Urinary bladder (tissue), 3 donors: ENCODE measurements at regions not wholly inside any gene's neighbourhood (a gene's known extent, or its start where the extent isn't known, plus 50 kb on each side); places are given as distances from the start of the nearest gene placed in this dataset.
"Not testable (repeated sequence)": the region's sequence is repeated elsewhere in the genome, so short reads cannot be mapped to it uniquely, and the experiment has no call there.

Experiments used
- DNase-seq: peaks from one replicate; pipeline ENCODE4 v3.0.0-alpha.2; 2015; ENCODE audit errors: extremely low spot score
- H3K27ac ChIP-seq: one replicate; pipeline ENCODE4 v1.5.1; 2013; ENCODE audit warnings: low read depth, mild to moderate bottlenecking, moderate library complexity
- H3K36me3 ChIP-seq: one replicate; pipeline ENCODE4 v1.6.1; 2013; ENCODE audit warnings: mild to moderate bottlenecking, moderate library complexity; ENCODE audit not compliant: insufficient read depth
- H3K4me1 ChIP-seq: one replicate; pipeline ENCODE4 v1.6.1; 2013; ENCODE audit warnings: mild to moderate bottlenecking, moderate library complexity; ENCODE audit not compliant: insufficient read depth
- H3K4me3 ChIP-seq: one replicate; pipeline ENCODE4 v1.5.1; 2013; ENCODE audit warnings: low read depth, low read length
- WGBS: extraction: QIAGEN DNeasy Blood & Tissue Kit; methylation state at CpG from one replicate; pipeline ENCODE4 v1.1.7; 2013; 5-methylcytosine and 5-hydroxymethylcytosine counted together
- donor health status: healthy with polysubstance abuse.
- donor health status: healthy.

DNA sequence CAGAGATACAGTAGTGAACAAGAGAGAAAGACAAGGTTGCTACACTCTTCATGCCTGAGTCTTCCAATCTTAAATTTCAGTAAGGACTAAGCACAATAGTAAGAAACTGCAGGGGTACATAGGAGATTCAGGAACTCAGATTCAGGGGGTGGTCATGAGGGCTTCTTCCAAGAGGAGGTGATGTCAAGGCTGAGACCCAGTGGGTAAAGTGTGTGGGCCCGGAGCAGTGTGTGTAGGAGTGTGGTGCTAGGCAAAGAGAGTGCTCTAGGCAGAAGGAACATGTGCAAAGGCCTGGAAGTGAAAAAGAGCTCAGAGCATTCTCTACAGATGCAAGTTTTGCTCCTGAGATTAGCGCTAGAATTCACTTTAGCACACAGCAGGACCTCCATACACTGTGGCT lies 102.9 kb upstream of the SPATA12 start:
- DNase-seq, result no peak
- peaks cover 1% of the 10 kb centered on the region for H3K36me3 ChIP-seq
- H3K4me3 ChIP-seq, result no peak overlapping the region
- no peaks in the 10 kb centered on the region for H3K4me1 ChIP-seq
- H3K27ac ChIP-seq, result no peak overlapping the region
- WGBS, result 97% methylated on average over 2 of the region's 2 CpGs

DNA sequence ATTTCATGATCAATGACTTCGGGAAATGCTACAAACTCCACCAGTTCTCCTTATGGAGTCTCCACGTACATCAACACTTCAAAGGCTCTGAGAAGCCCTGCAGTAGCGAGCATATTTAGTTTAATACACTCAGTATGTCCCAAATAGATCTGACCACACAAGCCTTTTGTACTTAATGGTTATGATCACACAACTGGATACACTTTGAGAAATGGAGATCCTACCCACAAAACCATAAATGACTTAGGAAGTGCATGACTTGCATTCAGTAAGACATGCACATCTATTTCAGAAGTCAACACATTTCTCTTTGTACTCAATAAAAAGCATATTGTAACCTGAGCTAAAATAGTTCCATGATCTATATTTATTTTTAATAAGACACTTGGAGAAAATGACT lies 103.6 kb upstream of the SPATA12 start:
- no peak for DNase-seq
- WGBS, result 98% methylated on average over 3 of the region's 3 CpGs
- Histone ChIP-seq H3K27ac (no peak overlapping the region), H3K36me3 (peaks cover 1% of the 10 kb centered on the region), H3K4me3 (no peak overlapping the region), H3K4me1 (no peaks in the 10 kb centered on the region)

DNA sequence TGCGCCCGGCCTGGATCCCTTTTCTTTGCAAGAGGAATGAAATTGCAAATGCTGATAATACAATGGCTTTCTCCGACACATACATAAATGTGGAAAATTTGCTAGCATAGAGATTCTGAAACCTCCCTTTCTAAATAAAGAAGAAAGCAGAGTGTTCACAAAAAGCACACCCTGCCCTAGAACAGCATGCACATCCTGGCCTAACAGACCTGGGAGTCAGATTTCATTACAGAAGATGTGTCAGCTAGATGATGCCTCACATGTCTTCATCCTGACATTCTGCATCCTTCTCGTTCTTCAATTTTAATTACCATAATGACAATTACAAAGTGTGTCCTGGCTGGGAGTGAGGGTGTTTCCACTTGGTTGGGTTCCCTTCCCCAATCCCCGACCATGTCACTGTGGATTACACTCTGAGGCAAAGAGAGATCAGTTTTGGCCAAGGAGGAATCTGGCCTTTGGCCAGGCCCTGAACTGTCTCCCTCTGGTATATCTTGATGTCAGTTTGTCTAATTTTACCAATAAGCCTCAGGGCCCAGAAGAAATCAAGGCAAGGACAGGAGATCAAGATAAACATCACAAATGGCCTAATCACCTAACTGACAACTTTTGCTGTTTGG lies 104.9 kb upstream of the SPATA12 start:
- no peak overlapping the region for H3K4me3 ChIP-seq
- no peaks in the 10 kb centered on the region for H3K4me1 ChIP-seq
- WGBS, result 82% methylated on average over 5 of the region's 5 CpGs
- no peak for DNase-seq
- H3K36me3 ChIP-seq, result no peaks in the 10 kb centered on the region
- no peak overlapping the region for H3K27ac ChIP-seq

DNA sequence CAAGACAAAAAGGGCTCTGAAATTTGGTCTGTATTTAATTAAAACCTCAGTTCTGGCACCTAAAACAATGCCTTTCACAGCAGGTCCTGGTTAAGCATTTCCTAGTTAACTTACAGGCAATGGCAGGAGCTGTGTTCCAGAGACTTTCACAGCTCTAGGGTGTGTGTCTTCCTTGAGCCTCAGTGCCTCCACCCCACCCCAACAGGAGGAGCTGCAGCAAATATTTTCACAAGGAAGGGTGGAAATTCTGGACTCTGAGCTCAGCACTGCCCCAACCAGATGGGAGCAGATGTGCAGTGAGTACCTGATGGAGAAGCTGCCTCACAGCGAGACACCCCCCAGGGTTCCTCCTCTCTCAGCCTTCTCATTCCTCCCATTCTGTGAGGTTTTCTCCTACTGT lies 106.3 kb upstream of the SPATA12 start:
- WGBS, result 100% methylated on average over 1 of the region's 1 CpG
- DNase-seq, result no peak
- no peaks in the 10 kb centered on the region for H3K4me1 ChIP-seq
- H3K36me3 ChIP-seq, result no peaks in the 10 kb centered on the region
- no peak overlapping the region for H3K4me3 ChIP-seq
- no peak overlapping the region for H3K27ac ChIP-seq

DNA sequence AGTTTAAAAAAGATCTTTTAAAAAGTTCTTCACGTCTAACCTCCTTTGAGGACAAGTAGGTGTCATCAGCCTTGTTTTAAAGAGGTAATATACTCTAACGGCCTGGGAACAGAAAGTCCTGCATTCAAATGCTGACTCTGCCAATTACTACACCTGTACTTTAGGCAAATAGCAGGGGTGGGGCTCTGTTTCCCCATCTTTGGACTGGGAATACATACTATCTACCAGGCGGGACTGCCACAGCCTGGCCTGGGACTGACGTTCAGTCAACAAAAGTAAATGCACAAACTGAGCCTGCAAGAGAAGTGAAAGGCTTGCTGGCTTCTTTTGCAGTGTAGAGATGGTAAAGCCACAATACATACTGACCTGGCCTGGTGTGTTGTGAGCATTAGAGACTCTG lies 107.6 kb upstream of the SPATA12 start:
- Histone ChIP-seq H3K4me1 (no peaks in the 10 kb centered on the region), H3K4me3 (no peak overlapping the region), H3K36me3 (no peaks in the 10 kb centered on the region), H3K27ac (no peak overlapping the region)
- no peak for DNase-seq
- WGBS, result 95% methylated on average over 4 of the region's 4 CpGs

DNA sequence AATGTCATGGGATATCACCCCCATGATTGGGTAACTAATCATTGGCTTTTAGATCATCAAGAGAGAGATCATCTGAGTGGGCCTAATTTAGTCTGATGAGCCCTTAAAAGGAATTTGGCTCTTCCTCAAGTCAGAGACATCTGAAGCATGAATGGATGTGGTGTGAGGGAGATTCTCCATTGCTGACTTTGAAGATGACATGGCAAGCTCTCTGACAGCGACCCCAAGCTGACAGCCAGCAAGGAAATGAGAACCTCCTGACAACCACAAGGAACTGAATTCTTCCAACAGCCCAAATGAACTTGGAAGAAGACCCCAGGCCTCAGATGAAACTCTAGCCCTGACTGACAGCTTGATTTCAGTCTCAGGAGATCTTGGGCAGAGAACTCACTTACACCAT lies 108.4 kb upstream of the SPATA12 start:
- Histone ChIP-seq H3K4me3 (no peak overlapping the region), H3K27ac (no peak overlapping the region), H3K36me3 (no peaks in the 10 kb centered on the region), H3K4me1 (no peaks in the 10 kb centered on the region)
- no peak for DNase-seq
- 76% methylated on average over 1 of the region's 1 CpG for WGBS

DNA sequence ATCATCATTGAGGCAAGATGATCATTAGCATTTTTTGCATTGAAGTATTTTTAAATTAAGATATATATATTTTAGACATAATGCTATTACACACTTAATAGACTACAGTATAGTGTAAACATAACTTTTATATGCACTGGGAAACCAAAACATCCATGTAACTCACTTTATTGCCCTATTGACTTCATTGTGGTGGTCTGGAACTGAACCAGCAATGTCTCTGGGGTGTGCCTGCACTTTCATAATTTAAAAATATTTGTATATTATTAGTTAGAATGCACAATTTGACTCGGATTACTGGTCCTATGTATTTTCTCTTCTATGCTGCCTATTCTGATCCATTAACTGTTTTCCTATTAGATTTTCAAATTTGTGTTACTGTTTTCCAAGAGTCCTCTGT lies 109.1 kb upstream of the SPATA12 start:
- Histone ChIP-seq H3K36me3 (no peaks in the 10 kb centered on the region), H3K4me1 (no peaks in the 10 kb centered on the region), H3K4me3 (no peak overlapping the region), H3K27ac (no peak overlapping the region)
- 52% methylated on average over 1 of the region's 1 CpG for WGBS
- no peak for DNase-seq

DNA sequence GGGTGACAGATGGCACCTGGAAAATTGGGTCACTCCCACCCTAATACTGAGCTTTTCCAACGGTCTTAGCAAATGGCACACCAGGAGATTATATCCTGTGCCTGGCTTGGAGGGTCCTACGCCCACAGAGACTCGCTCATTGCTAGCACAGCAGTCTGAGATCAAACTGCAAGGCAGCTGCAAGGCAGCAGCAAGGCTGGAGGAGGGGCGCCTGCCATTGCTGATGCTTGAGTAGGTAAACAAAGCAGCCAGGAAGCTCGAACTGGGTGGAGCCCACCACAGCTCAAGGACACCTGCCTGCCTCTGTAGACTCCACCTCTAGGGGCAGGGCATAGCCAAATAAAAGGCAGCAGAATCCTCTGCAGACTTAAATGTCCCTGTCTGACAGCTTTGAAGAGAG lies 115.1 kb upstream of the SPATA12 start:
- not testable (repeated sequence) for DNase-seq, H3K4me3 ChIP-seq, H3K4me1 ChIP-seq, H3K36me3 ChIP-seq, H3K27ac ChIP-seq
- WGBS, result 77% methylated on average over 5 of the region's 5 CpGs

DNA sequence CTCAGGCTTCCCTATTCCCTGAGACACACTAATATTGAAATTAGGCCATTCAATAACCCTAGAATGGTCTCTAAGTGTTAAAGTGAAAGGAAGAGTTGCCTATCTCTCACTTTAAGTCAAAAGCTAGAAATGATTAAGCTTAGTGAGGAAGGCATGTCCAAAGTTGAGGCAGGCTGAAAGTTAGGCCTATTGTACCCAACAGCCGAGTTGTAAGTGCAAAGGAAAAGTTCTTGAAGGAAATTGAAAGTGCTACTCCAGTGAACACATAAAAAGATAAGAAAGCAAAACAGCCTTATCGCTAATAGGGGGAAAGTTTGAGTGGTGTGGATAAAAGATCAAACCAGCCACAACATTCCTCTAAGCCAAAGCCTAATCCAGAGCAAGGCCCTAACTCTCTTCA lies 117.9 kb upstream of the SPATA12 start:
- no peaks in the 10 kb centered on the region for H3K4me1 ChIP-seq
- H3K4me3 ChIP-seq, result no peak overlapping the region
- H3K36me3 ChIP-seq, result no peaks in the 10 kb centered on the region
- H3K27ac ChIP-seq, result no peak overlapping the region
- 68% methylated on average over 2 of the region's 2 CpGs for WGBS
- no peak for DNase-seq

DNA sequence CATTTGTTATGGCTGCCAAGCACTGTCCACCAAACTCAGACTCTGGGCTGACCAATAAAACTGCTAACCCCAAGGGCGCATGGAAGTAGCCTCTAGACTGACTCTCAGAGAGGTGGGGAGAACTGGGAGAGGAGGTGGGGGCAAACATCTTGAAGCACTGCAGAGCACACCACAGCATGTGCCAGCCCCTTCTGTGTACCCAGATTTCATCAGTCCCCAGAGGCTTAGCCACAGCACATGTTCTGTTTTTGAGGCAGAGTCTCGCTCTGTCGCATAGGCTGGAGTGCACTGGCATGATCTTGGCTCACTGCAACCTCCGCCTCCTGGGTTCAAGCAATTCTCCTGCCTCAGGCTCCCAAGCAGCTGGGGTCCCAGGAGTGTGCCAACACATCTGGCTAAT lies 119.5 kb upstream of the SPATA12 start:
- Histone ChIP-seq H3K27ac (no peak overlapping the region), H3K4me1 (no peaks in the 10 kb centered on the region), H3K4me3 (no peak overlapping the region), H3K36me3 (no peaks in the 10 kb centered on the region)
- no peak for DNase-seq
- 98% methylated on average over 4 of the region's 4 CpGs for WGBS

DNA sequence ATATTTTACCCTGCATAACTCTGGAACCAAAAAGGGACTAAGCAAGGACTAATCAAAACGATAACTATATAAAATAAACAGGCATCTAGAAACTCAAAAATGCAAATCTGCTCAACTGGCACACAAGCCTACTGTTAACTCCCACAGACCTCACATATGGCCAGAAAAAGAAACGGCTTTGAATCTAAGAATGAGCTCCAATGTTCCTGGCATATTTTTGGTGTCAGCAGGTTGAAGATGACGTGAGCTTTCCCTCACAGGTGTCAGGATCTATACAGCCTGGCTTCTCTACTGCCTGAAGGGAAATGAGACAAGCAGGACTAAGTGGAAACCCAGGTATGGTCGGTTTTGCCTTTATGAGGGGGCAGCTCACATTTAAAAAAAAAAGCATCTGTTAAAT lies 120.1 kb upstream of the SPATA12 start:
- Histone ChIP-seq H3K4me1 (no peaks in the 10 kb centered on the region), H3K4me3 (no peak overlapping the region), H3K36me3 (no peaks in the 10 kb centered on the region), H3K27ac (no peak overlapping the region)
- 63% methylated on average over 4 of the region's 4 CpGs for WGBS
- DNase-seq, result no peak

DNA sequence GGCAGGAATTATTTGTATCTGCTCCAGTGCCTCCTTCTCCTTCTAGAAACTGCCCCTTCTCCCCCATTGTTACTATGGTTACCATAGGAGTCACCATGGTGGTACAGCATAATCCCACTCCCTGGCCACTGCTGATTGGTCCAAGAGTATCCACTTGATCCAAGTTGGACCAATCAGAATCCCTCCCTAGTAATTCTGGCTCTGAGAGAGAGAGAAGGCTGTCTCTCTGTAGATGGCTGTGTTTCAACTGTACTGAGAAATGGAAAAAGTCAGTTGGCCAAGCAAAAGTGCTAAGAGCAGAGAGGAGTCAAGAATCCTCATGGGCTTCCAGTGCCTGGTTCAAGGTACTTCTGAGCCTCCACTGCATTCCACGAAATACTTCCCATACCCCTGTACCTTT lies 120.6 kb upstream of the SPATA12 start:
- H3K4me3 ChIP-seq, result no peak overlapping the region

DNA sequence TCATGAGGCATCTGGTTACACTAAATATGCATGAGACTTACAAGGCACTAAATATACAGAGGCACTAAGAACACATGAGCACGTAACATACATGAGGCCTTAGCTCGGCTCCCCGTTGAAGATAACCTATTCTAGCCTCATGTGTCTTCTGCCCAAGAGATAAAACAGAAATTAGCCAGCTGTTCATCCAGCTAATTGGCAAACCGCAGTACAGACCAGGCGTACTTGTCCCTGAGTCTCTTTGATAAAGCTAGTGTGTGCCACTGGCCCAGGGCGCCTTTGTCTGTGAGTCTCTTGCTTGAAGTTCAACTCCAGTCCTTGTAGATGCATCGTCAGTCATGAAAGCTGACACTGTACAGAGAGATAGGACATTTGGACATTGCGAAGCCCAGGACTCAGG lies 121.9 kb upstream of the SPATA12 start:
- Histone ChIP-seq H3K27ac (no peak overlapping the region), H3K4me1 (no peaks in the 10 kb centered on the region), H3K36me3 (no peaks in the 10 kb centered on the region), H3K4me3 (no peak overlapping the region)
- no peak for DNase-seq
- 89% methylated on average over 8 of the region's 8 CpGs for WGBS

More for the DNA sequence above, 120.6 kb upstream of the SPATA12 start:
- no peak overlapping the region for H3K27ac ChIP-seq
- no peak for DNase-seq
- no peaks in the 10 kb centered on the region for H3K4me1 ChIP-seq
- no peaks in the 10 kb centered on the region for H3K36me3 ChIP-seq
- WGBS, result 95% methylated on average over 1 of the region's 1 CpG

DNA sequence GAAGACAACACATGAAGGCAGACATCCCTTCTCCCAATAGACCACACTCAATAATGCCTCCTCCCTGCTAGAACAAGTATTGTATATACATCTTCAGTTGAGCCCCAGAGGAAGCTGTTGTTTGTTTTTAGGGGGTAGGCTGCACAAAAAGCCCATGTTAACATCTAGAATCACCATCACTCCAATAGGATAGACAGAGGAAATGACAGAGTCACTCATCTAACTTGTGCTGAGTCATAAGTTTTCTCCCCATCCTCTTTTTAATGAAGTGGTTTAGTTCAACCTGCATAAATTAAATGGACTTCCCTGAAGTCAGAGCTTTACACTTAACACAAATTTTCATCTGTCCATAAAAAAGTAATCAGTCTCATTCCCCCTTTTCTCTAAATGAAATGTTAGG lies 122.9 kb upstream of the SPATA12 start:
- Histone ChIP-seq H3K4me3 (no peak overlapping the region), H3K4me1 (no peaks in the 10 kb centered on the region), H3K27ac (no peak overlapping the region), H3K36me3 (no peaks in the 10 kb centered on the region)
- no peak for DNase-seq

DNA sequence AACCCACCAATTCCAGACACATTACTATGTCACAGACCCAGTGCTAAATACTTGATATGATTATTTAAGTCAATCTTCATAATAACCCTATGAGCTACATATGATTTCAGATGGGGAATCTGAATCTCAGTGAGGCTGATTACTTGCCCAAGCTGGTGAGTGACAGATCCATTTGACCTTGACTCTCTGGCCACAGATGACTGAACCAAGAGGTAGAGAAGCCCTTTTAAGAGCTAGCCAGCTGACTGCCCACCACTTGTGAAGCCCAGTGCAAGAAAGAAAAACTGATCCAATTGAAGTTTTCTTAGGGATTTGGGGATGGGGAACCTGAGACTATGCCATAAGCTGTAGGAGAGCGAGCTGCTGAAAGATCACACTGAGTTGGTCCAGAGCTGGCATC lies 124.7 kb upstream of the SPATA12 start:
- 100% methylated on average over 1 of the region's 1 CpG for WGBS
- DNase-seq, result no peak
- Histone ChIP-seq H3K4me3 (no peak overlapping the region), H3K4me1 (no peaks in the 10 kb centered on the region), H3K36me3 (no peaks in the 10 kb centered on the region), H3K27ac (no peak overlapping the region)
